Inflammatory macrophage treated with lipopolysaccharide for 4 hours (primary cell): ENCODE measurements at regions not wholly inside any gene's neighbourhood (a gene's known extent, or its start where the extent isn't known, plus 50 kb on each side); places are given as distances from the start of the nearest gene placed in this dataset.
"Not testable (repeated sequence)": the region's sequence is repeated elsewhere in the genome, so short reads cannot be mapped to it uniquely, and the experiment has no call there.

Source experiments
- DNase-seq: peaks from one replicate; pipeline ENCODE4 v3.0.0-alpha.2; 2020

- DNase-seq, result no peak
These were observed 230.3 kb upstream of the PTPRD start for GRCh38 chr9:10843151-10843550.

DNA sequence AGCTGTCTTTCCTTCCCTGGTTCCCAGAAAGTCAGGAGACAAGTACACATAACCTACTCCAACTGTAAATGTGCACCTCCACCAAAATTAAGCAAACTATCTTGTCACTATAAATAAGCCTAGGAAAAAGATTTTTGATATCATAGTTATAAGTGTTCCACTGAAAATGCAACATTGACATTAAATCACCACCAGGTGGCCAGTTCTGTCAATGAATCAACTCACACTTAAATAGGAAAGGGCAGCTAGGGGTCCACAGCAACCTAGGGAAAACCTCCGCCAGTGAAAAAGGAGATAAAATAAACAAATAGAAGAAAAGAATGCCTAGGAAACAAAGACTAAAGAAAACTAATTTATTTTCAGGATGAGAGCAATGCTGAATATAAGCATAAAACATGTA is 243.0 kb upstream of the PTPRD start:
- DNase-seq, result no peak

- no peak for DNase-seq
These were observed 246.0 kb upstream of the PTPRD start for GRCh38 chr9:10858817-10859216.

GRCh38 chr9:10863476-10863875 is 250.7 kb upstream of the PTPRD start:
- DNase-seq, result no peak

GRCh38 chr9:10867194-10867593 is 254.4 kb upstream of the PTPRD start:
- no peak for DNase-seq

DNA sequence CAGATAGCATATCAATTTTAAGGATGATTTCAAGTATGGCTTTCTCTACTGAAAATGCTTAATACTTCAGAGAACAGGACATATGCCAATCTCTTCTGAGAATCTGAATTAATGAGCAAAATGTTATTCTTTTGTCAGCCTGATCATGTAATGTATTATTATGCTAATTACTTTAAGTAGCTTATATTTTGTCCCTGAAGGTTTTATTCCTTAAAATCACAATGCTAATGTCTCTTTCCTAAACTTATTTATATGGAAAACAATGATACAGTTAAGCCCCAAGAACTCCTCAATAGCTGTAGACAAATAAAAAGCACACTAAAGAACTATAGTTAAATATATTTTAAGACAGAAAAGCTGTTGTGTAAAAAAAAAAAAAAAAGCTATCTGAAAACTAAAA is 256.9 kb upstream of the PTPRD start:
- DNase-seq, result no peak

- no peak for DNase-seq
These were observed 261.2 kb upstream of the PTPRD start for GRCh38 chr9:10873999-10874398.

- no peak for DNase-seq
These were observed 262.9 kb upstream of the PTPRD start for GRCh38 chr9:10875752-10876151.

GRCh38 chr9:10876333-10876732 is 263.5 kb upstream of the PTPRD start:
- DNase-seq, result no peak

DNA sequence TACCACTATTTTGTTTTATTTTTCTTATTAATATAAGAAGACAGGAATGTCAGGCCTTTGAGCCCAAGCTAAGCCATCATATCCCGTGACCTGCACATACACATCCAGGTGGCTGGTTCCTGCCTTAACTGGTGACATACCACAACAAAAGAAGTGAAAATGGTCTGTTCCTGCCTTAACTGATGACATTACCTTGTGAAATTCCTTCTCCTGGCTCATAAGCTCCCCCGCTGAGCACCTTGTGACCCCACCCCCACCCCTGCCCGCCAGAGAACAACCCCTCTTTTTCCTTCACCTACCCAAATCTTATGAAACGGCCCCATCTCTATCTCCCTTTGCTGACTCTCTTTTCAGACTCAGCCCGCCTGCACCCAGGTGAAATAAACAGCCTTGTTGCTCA is 277.5 kb upstream of the PTPRD start:
- DNase-seq, result not testable (repeated sequence)

DNA sequence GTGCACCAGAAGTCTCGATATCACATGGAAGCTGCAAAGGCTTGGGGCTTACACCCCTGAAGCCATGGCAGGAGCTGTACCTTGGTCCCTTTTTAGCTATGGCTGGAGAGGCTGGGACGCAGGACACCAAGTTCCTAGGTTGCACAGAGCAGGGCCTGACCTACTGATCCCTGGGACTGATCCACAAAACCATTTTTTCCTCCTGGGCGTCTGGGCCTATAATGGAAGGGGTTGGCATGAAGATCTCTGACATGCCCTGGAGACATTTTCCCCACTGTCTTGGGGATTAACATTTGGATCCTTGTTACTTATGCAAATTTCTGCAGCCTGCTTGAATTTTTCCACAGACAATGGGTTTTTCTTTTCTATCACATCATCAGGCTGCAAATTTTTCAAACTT is 286.7 kb upstream of the PTPRD start:
- DNase-seq, result no peak

- DNase-seq, result no peak
These were observed 291.2 kb upstream of the PTPRD start for GRCh38 chr9:10903969-10904368.

DNA sequence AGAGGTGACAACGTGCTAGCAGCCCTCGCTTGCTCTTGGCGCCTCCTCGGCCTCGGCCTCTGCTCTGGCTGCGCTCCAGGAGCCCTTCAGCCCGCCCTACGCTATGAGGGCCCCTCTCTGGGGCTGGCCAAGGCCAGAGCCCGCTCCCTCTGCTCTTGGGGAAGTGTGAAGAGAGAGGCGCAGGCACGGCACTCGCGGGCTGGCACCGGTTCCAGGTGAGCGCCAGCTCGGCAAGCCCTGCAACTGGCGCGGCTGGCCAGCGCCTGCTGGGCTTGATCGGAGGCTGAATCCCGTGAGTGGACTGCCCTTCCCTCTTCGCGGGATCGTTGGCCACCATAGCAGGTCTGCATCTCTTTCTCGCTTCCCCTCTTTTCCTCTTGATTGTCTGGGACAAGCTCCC is 298.0 kb upstream of the PTPRD start:
- DNase-seq, result no peak

DNA sequence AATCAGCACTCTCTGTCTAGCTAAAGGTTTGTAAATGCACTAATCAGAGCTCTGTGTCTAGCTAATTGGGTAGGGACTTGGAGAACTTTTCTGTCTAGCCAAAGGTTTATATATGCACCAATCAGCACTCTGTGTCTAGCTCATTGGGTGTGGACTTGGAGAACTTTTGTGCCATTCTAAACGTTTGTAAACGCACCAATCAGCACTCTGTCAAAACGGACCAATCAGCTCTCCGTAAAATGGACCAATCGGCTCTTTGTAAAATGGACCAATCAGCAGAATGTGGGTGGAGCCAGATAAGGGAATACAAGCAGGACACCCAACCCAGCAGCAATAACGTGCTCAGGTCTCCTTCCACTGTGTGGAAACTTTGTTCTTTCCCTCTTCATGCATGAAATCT is 298.6 kb upstream of the PTPRD start:
- no peak for DNase-seq

- DNase-seq, result no peak
These were observed 304.2 kb upstream of the PTPRD start for GRCh38 chr9:10917001-10917400.

- no peak for DNase-seq
These were observed 308.9 kb upstream of the PTPRD start for GRCh38 chr9:10921671-10922070.

- no peak for DNase-seq
These were observed 313.1 kb upstream of the PTPRD start for GRCh38 chr9:10925896-10926295.

DNA sequence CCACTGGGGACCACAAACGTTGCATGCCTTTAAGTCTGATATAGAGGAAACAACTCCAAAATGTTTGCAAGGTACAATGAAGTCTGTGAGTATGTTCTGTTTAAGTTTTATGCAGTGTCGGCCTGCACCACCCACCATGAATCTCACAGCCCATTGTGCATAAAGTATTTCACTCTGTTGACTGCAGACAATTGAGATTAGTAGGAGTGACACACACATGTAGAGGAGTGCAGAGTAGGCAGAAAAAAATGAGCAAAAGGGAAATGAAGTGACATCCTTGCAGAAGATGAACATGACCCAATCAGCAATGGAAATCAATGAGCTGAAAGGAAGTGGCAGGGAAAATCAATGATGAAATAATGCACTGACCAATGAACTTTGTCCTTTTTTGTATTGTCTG is 315.6 kb upstream of the PTPRD start:
- no peak for DNase-seq

DNA sequence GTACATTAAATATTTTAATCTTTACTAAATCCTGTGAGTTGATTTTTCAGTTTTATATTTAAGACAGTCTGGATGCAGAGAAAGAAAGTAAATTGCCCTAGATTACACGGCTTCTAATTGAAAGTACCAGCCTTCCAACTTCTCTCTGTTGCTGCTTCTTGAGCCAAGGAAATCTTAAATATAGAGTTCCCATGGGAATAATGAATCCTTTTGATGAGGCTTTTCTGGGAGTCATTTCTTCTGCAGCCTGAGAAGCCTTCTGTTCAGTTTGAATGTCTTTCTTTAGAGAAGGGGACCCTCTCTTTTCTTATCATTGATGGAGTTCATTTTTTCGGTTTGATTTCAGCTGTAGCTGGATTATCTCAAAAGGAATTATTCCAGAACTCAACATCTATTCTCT is 317.3 kb upstream of the PTPRD start:
- no peak for DNase-seq

- DNase-seq, result no peak
These were observed 334.0 kb upstream of the PTPRD start for GRCh38 chr9:10946676-10947410.

DNA sequence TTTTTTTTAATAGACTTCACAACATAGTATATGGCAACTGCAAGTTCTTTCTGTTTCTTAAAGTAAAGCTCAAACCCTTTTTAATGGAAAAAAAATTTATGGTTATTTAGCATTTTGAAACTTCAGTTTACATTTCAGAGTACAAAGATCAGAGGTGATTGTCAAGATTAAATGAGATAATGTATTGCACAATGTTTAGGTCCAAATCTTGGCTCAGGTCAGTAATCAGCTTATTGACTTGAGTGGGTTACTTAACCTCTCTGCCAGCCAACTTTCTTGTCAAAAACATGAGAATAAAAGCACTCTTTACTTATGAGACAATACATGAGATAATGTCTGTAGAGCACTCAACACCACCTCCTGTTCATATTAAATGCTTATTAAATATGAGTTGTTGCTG is 345.1 kb upstream of the PTPRD start:
- DNase-seq, result no peak

DNA sequence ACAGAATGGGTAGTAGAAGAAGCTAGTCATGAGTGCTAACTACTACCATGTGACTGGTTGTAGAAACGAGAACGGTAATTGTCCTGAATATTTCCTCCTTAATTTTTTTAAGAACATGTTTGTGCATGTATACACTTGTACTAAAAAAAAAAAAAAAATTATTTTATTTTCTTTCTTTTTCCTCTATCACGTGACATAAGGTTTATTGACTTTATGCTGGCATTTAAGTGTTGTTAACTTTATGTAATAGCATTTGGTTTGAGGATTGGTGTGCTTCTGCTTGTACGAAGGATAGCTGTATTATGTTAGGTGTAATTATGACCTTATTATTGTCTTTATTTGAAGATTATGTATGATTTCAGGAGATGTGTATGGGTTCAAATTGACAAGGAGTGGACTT is 349.1 kb upstream of the PTPRD start:
- DNase-seq, result no peak

- DNase-seq, result no peak
These were observed 370.4 kb upstream of the PTPRD start for GRCh38 chr9:10983251-10983650.

DNA sequence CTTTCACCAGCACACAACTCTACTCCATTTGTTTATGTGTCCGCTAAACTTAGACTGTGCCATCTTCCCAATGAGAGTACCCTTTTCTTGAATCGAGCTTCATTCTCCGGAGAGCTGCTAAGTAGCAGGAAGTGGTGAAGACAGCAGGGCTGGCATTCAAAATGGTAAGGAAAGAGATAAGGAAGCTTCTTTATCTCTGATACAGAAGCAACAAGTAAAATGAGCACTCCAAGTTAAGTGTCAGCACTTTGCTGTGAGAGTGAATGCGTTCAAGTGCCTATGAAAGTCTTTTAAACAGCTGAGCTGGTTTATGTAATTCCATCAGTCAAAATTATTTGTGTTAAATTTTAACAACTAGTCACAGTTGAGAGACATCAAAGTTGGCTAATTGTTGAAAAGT is 386.8 kb upstream of the PTPRD start:
- no peak for DNase-seq

DNA sequence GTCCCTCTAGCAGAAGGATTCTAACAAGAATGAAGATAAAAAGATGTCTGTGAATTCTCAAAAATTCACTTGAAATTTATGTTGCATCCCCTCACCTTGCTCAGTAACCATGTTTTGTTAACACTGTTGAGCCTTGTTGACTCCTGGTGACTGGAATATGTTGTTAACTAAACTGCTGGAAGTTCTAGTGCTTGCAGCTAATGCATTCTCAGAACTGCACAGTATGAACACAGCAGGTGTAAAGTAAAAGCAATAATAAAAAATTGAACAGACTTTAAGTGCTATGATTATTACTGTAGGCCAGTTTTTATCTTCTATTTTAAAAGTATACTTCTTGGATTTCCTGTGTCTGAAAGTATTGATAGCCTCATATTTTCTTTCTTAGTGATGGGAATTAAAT is 388.7 kb upstream of the PTPRD start:
- DNase-seq, result no peak

DNA sequence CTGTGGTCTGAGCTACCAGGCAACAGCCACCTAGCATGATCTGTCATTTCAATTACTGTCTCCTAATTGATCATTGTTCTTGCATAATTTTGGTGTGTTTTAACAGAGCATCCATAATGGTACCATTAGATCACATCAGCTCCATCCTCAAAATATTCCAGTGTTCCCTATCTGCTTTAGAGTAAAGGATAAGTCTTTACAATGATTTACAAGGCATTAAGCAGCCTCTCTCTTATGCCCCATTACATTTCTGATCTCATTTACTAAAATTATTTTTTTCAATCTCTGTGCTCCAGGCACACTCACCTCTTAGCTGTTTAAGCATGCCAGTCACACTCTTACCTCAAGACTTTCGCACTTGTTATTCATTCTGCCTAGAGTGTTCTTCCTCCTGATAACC is 389.9 kb upstream of the PTPRD start:
- DNase-seq, result no peak
